Prostate gland (tissue), 2 donors: ENCODE measurements at regions not wholly inside any gene's neighbourhood (a gene's known extent, or its start where the extent isn't known, plus 50 kb on each side); places are given as distances from the start of the nearest gene placed in this dataset.

Experiments used
- CTCF ChIP-seq, 4 experiments: fragments of 200-600 bp in 2 of 4; fragments of 450-650 bp in 2 of 4; sonication (generic) in 2 of 4; IDR thresholded peaks; 1 replicate in 3 of 4; 2 replicates in 1 of 4; pipeline ENCODE4 v1.5.1; 2016 to 2019; ENCODE audit warnings: antibody characterized with exemption in 4 of 4, mild to moderate bottlenecking in 2 of 4, moderate library complexity in 2 of 4
- POLR2A ChIP-seq: fragments of 450-650 bp; IDR thresholded peaks from one replicate; pipeline ENCODE4 v1.6.1; 2016; ENCODE audit warnings: antibody characterized with exemption, mild to moderate bottlenecking
- POLR2AphosphoS5 ChIP-seq: sonication (generic); formaldehyde crosslinking; IDR thresholded peaks from one replicate; pipeline ENCODE4 v1.6.1; 2017; ENCODE audit warnings: antibody characterized with exemption

- TF ChIP-seq CTCF (IDR thresholded peaks at IDR 0.05) (no peak), POLR2A (no peak), POLR2AphosphoS5 (no peak)
Measured at GRCh38 chr13:55439450-55439849, 1701.3 kb upstream of the PRR20A start.
